OCI-LY1 (cell line): ENCODE measurements at regions not wholly inside any gene's neighbourhood (a gene's known extent, or its start where the extent isn't known, plus 50 kb on each side); places are given as distances from the start of the nearest gene placed in this dataset.

ENCODE experiments used
- H2AFZ ChIP-seq: fragments of 200-600 bp; sonication (generic), shearing (Covaris generic); 2 replicates; pipeline ENCODE4 v1.6.0; 2014; ENCODE audit warnings: antibody characterized with exemption, mild to moderate bottlenecking, low read length
- H3F3A ChIP-seq: fragments of 200-600 bp; sonication (generic), shearing (Covaris generic); 2 replicates; pipeline ENCODE4 v1.6.0; 2014; ENCODE audit warnings: mild to moderate bottlenecking, antibody characterized with exemption, low read length, moderate library complexity; ENCODE audit not compliant: insufficient read depth
- H3K27ac ChIP-seq: fragments of 200-600 bp; sonication (generic); 2 replicates; pipeline ENCODE4 v1.5.1; 2014; ENCODE audit warnings: low read length, mixed run types, mild to moderate bottlenecking, low read depth; ENCODE audit not compliant: poor library complexity, severe bottlenecking
- H3K27me3 ChIP-seq: fragments of 200-600 bp; sonication (generic); 2 replicates; pipeline ENCODE4 v1.6.0; 2014; ENCODE audit warnings: antibody characterized with exemption, mild to moderate bottlenecking, low read length, moderate library complexity; ENCODE audit not compliant: insufficient read depth
- H3K36me3 ChIP-seq: fragments of 200-600 bp; sonication (generic); 2 replicates; pipeline ENCODE4 v1.6.1; 2014; ENCODE audit warnings: mild to moderate bottlenecking, antibody characterized with exemption, low read length, moderate library complexity, mixed read lengths; ENCODE audit not compliant: insufficient read depth
- H3K4me1 ChIP-seq: fragments of 200-600 bp; sonication (generic); 2 replicates; pipeline ENCODE4 v1.5.1; 2014; ENCODE audit warnings: mild to moderate bottlenecking, low read length, moderate library complexity; ENCODE audit not compliant: insufficient read depth, severe bottlenecking
- H3K4me2 ChIP-seq: fragments of 200-600 bp; sonication (generic), shearing (Covaris generic); 2 replicates; pipeline ENCODE4 v1.6.1; 2014; ENCODE audit warnings: low read length
- H3K4me3 ChIP-seq: fragments of 200-600 bp; sonication (generic); 2 replicates; pipeline ENCODE4 v1.5.1; 2014; ENCODE audit warnings: low read length, low read depth, mild to moderate bottlenecking, mixed read lengths; ENCODE audit not compliant: poor library complexity, severe bottlenecking
- H3K79me2 ChIP-seq: fragments of 200-600 bp; shearing (Covaris generic); 2 replicates; pipeline ENCODE4 v1.6.1; 2016; ENCODE audit warnings: mixed run types, low read length, mixed read lengths; ENCODE audit not compliant: insufficient read depth
- H3K9ac ChIP-seq: fragments of 200-600 bp; sonication (generic), shearing (Covaris generic); 2 replicates; pipeline ENCODE4 v1.6.1; 2014; ENCODE audit warnings: mild to moderate bottlenecking, low read length, mixed read lengths
- H3K9me2 ChIP-seq: fragments of 200-600 bp; sonication (generic), shearing (Covaris generic); 2 replicates; pipeline ENCODE4 v1.6.1; 2014; ENCODE audit warnings: low read depth, mild to moderate bottlenecking, low read length, mixed read lengths
- H3K9me3 ChIP-seq: fragments of 200-600 bp; shearing (Covaris generic); 2 replicates; pipeline ENCODE4 v1.6.1; 2014; ENCODE audit warnings: low read length, mixed read lengths
- H4K20me1 ChIP-seq: fragments of 200-600 bp; sonication (generic), shearing (Covaris generic); 2 replicates; pipeline ENCODE4 v1.6.0; 2016; ENCODE audit warnings: mild to moderate bottlenecking, low read length; ENCODE audit not compliant: insufficient read depth
- CTCF ChIP-seq: fragments of 200-600 bp; sonication (generic), shearing (Covaris generic); IDR thresholded peaks from 2 replicates; pipeline ENCODE4 v1.5.1; 2017; ENCODE audit warnings: mild to moderate bottlenecking, antibody characterized with exemption, low read length, moderate library complexity, mixed read lengths
- EZH2 ChIP-seq: fragments of 200-600 bp; sonication (generic), shearing (Covaris generic); IDR thresholded peaks from 2 replicates; pipeline ENCODE4 v1.8.0; 2017; ENCODE audit warnings: borderline replicate concordance, mixed run types, mild to moderate bottlenecking, antibody characterized with exemption, low read length, moderate library complexity, mixed read lengths

- Histone ChIP-seq H4K20me1 (no peaks in the 10 kb centered on the region), H3K27me3 (no peaks in the 10 kb centered on the region), H3K4me3 (no peak overlapping the region), H3K4me1 (no peaks in the 10 kb centered on the region), H3K27ac (no peak overlapping the region), H3K9me2 (no peaks in the 10 kb centered on the region), H2AFZ (no peak overlapping the region), H3K9me3 (peaks cover under 1% of the 10 kb centered on the region; the same call in 1 of the 2 replicates), H3K4me2 (no peak overlapping the region), H3K36me3 (no peaks in the 10 kb centered on the region), H3K9ac (no peak overlapping the region), H3K79me2 (no peaks in the 10 kb centered on the region), H3F3A (no peaks in the 10 kb centered on the region)
- TF ChIP-seq CTCF (no peak), EZH2 (no peak)
Observed at GRCh38 chr7:18087026-18087686, 59.5 kb upstream of the PRPS1L1 start.

GRCh38 chr7:18087687-18088078 lies 60.0 kb upstream of the PRPS1L1 start:
- Histone ChIP-seq H2AFZ (no peak overlapping the region), H3K9ac (no peak overlapping the region), H3K4me3 (no peak overlapping the region), H3K79me2 (no peaks in the 10 kb centered on the region), H3K36me3 (no peaks in the 10 kb centered on the region), H3F3A (no peaks in the 10 kb centered on the region), H3K27ac (no peak overlapping the region), H3K4me1 (no peaks in the 10 kb centered on the region), H3K4me2 (no peak overlapping the region), H3K9me2 (no peaks in the 10 kb centered on the region), H4K20me1 (no peaks in the 10 kb centered on the region), H3K27me3 (no peaks in the 10 kb centered on the region), H3K9me3 (no peaks in the 10 kb centered on the region)
- TF ChIP-seq CTCF (no peak), EZH2 (no peak)

- H3K27me3 ChIP-seq: no peaks in the 10 kb centered on the region
- H3K4me1 ChIP-seq: no peaks in the 10 kb centered on the region
- no peaks in the 10 kb centered on the region for H3F3A ChIP-seq
- no peaks in the 10 kb centered on the region for H3K9me2 ChIP-seq
- no peaks in the 10 kb centered on the region for H4K20me1 ChIP-seq
- no peak overlapping the region for H2AFZ ChIP-seq
- no peak overlapping the region for H3K4me2 ChIP-seq
- H3K9ac ChIP-seq: no peak overlapping the region
- no peaks in the 10 kb centered on the region for H3K9me3 ChIP-seq
- no peak overlapping the region for H3K27ac ChIP-seq
- no peak for TF ChIP-seq CTCF
- no peak for TF ChIP-seq EZH2
- no peaks in the 10 kb centered on the region for H3K79me2 ChIP-seq
- no peak overlapping the region for H3K4me3 ChIP-seq
- H3K36me3 ChIP-seq: no peaks in the 10 kb centered on the region
Observed at GRCh38 chr7:18096087-18096486, 68.4 kb upstream of the PRPS1L1 start.
